HG02970 (cell line): ENCODE measurements at regions not wholly inside any gene's neighbourhood (a gene's known extent, or its start where the extent isn't known, plus 50 kb on each side); places are given as distances from the start of the nearest gene placed in this dataset.

Experiments
- ATAC-seq: cut with Tn5 transposase; IDR thresholded peaks from one replicate; pipeline ENCODE4 v1.9.1; 2021; ENCODE audit warnings: mild to moderate bottlenecking, moderate library complexity, moderate number of reproducible peaks; ENCODE audit not compliant: unreplicated experiment, low FRiP score

DNA sequence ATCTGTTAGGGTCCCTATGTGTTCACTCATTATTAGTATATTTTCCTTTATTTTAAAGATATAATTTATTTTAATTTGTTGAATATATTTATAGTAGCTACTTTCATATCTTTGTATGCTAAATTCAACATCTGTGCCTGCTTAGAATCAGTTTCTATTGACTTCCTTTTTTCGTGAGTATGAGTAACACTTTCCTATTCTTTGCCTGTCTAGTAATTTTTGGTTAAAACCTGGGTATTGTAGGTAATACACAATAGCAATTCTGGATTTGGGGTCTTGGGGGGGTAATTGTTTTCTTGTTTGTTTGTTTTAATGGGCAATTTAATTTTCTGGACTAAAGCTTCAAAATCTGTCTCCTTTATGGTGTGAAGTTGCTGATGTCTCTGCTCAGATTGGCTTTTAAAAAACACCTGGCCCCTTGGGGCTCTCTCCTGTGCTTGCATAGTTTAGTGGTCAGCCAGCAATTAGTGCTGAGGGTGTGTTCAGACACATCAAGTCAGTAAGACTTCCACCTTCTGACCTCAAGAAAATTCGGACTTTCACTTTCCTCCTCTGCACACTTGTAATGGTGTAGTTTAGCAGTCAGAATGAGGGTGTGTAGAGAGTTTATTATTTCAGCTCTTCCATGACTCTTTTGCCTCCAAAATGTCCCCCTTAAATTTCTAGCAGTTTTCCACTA lies 124.4 kb upstream of the MAP1B start:
- no peak for ATAC-seq

GRCh38 chr5:71986101-71986500 lies 121.2 kb upstream of the MAP1B start:
- no peak for ATAC-seq

DNA sequence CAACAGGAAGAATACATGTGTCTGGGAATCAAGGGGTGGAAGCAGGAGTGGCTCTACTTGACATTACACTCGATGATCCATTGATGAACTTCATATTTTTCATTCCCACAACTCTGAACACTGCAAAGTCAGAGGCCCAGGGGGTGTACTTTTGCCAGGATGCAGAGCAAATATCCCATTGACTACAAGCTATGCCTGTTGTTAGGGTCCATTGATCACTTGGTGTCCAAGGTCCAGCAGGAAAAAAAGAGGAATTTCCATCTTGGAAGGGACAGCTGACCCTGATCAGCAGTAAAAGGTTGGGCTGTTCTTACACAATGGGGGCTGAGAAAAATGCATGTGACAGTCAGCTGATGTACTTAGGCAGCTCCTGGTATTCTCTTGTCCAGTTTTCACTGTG lies 118.5 kb upstream of the MAP1B start:
- ATAC-seq, result no peak

- ATAC-seq, result no peak
These were observed 113.7 kb upstream of the MAP1B start for GRCh38 chr5:71993600-71993999.

DNA sequence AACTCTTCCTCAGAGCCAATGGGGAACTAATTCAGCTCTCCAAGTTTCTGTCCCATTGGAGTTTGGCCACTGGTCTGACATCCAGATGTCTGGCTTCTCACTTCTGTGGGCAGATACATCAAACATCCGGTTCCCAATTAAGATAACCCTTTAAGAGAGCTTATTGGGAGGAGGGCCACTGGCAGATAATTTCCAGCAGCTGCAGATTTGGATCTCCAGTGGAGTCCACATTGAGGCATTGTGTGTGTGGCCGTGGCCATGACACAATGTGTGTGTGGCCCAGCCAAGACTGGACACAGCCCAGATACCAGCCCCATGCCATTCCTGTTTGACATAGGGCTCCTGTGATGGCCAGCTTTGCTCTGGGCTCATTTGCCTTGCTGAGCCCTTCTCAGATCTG lies 110.5 kb upstream of the MAP1B start:
- no peak for ATAC-seq

DNA sequence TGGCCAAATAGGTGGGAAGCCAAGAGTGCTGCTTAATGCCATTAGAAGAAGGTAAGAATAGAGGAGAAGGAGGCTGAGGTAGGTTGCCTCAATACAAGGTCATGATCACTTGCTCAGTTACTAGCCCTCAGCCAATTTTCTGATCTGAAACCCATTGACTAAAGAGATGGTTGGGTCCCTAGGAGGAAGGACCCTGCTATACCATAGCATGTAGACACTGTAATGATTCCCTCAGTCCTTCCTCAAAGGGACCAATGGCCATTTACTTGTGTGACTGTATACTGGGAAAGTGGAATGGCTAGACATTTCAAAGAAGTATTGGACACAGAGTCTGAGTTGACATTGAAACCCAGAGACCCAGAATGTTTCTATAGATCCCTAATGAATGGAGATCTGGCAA lies 108.5 kb upstream of the MAP1B start:
- ATAC-seq, result no peak

DNA sequence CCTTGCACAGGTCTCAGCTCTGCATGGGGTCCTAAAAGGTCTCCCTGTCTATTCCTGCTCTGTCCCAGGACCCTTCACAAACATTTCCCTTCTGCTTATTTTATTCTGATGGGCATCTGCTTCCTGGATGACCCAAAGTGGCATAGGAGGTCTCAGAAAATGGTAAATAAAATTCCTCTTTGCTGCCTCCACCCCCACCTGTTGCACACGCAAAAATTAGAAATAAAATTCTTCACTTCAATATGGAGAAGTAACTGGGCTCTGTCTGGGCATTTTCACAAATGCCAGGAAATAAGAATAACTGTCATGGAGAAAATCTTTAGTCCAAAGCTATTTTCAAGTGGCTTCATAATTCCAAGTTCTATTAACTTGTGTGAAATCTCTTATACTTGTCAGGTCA lies 106.6 kb upstream of the MAP1B start:
- no peak for ATAC-seq

DNA sequence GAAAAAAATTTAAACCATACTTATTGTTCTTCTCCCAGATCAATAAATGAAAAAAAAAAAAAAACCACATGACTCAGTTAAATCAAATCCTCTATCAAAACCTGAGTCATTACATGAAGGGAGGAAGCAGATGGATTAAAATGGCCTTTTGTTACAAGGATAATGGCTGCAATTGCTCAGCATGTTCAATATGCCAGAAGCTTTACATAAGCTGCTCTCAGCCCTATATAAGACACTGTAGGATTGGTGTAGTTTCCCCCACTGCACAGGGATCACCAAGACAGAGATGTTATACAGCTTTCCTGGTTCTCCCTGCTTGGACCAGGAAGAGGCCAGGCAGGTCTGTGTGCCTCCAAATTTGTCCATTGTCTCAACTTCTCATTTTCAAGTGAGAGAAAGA lies 101.6 kb upstream of the MAP1B start:
- ATAC-seq, result no peak

DNA sequence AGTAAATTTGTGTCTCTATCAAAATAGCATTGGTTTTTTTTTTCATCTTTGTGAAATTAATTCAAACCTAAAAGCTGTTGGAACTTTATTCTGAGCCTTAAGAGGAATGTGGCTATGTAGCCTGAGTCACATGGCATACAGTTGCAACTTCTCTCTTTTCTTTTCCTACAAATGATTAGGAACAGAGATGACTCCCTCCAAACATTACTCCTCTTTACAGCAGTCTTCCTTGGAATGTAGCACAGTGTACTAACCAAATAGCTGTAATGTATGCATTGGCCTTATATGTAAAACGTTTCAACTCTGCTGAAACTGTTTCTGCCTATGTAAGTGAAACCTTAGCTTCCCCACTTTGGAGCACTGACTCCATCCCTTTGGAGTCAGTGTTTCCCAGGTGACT lies 100.9 kb upstream of the MAP1B start:
- no peak for ATAC-seq

GRCh38 chr5:72007336-72008111 lies 99.8 kb upstream of the MAP1B start:
- ATAC-seq, result no peak

GRCh38 chr5:72009280-72009679 lies 98.0 kb upstream of the MAP1B start:
- no peak for ATAC-seq

DNA sequence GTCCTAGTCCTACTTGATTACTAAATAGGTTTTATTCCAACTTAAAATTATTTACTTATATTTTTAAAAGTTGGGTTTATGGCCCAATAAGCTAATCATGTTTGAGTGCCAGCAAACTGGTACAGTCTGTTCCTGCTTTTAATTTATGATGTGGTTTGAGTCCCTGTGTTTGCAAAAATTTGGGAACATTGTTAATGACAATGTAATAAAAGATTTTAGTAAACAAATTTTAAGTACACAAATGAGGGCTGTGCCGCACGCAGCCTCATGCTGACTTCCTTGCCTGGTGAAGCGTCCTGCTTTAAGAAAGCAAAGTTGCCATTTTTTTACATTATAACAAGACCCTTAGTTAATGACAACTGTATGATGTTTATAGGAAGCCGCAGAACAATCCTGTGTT lies 96.8 kb upstream of the MAP1B start:
- no peak for ATAC-seq

- ATAC-seq, result no peak
These were observed 94.4 kb upstream of the MAP1B start for GRCh38 chr5:72012906-72013305.

GRCh38 chr5:72013766-72014624 lies 93.3 kb upstream of the MAP1B start:
- ATAC-seq, result no peak

- ATAC-seq, result no peak
These were observed 92.1 kb upstream of the MAP1B start for GRCh38 chr5:72015103-72015548.

DNA sequence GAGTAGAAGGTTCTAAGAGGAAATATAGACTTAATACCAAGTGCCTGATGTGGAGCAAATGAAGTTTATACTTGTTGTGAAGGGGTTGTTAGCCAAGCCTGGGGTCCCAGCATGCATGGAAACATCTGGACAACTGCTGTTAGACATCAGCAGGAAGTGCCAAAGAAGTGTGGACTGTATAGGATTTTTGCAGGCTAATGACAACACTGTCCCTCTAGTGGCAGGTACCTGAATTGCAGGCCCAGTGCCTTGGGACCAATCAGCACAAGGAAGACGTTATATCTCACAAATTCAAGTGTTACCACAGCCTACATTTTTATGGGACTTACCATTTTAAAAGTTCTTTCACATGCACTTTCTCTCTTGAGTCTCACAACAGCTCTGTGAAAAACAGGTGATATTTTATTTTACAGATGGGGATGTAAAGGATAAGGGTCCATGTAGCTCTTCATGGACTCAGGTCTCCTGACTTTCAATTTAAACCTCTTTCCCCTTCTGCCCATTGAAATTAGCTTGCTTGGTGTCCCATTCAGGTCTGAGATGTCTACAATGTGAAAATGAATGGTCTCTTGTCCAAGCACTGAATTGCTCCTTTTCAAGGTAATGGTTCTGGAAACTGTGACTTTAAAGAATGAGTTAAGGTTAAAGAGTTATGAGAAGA lies 89.0 kb upstream of the MAP1B start:
- no peak for ATAC-seq

DNA sequence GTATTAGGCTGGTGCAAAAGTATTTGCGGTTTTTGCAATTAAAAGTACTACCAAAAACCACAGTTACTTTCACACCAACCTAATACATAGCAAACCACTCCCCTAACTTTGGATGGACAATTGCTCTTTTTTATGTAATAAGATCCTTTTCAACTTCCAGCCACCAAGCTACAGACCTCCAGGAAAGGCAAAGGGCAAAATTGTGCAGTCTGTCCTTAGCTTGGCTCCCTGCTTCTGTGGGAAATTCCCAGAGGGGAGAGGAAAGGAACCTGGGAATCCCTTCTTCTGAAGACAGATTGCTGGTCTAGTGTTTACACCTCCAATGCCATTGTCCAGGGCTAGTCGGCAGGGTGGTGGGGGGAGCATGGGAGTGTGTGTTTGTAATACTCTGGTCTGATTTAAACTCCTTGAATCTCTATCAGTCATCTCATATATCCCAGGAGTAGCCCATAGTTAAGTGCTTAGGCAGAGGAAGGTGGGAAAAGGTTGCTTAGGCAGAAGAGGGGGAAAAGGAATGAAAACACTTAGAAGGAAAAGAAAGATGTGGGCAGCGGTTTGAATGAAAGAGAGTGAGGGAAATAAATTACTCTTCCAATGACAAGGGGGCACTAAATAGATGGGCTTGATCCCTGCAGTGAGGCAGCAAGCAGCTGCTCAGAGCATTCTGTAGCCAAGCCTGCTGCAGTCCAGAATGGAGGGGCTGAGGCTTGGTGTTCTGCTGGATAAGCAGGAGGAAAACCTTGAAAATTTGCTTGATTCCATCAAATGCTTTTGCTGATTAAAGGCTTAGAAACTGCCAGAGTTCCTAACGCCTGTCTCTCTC lies 86.9 kb upstream of the MAP1B start:
- no peak for ATAC-seq

- ATAC-seq, result no peak
These were observed 85.5 kb upstream of the MAP1B start for GRCh38 chr5:72021651-72022357.

- no peak for ATAC-seq
These were observed 78.9 kb upstream of the MAP1B start for GRCh38 chr5:72028382-72028781.
